NCI-H526 (cell line): ENCODE measurements at regions not wholly inside any gene's neighbourhood (a gene's known extent, or its start where the extent isn't known, plus 50 kb on each side); places are given as distances from the start of the nearest gene placed in this dataset.

Experiments used
- DNase-seq, 2 experiments: peaks; one replicate each; lab custom pipeline; 2025; lab: John Stamatoyannopoulos, UW

GRCh38 chrX:33465137-33465536 lies 253.8 kb upstream of the DMD start:
- no peak for DNase-seq

- no peak for DNase-seq
Measured at GRCh38 chrX:33457102-33457501, 245.8 kb upstream of the DMD start.

- DNase-seq = no peak
Measured at GRCh38 chrX:33447285-33447684, 235.9 kb upstream of the DMD start.

- peak; percentile 6 to 74 for DNase-seq
Measured at GRCh38 chrX:33434256-33435092, 223.1 kb upstream of the DMD start.

GRCh38 chrX:33416273-33416805 lies 205.0 kb upstream of the DMD start:
- no peak for DNase-seq

- no peak for DNase-seq
Measured at GRCh38 chrX:33415459-33415858, 204.1 kb upstream of the DMD start.

- no peak for DNase-seq
Measured at GRCh38 chrX:33385546-33385945, 174.2 kb upstream of the DMD start.

GRCh38 chrX:33379839-33380238 lies 168.5 kb upstream of the DMD start:
- no peak for DNase-seq

GRCh38 chrX:33357606-33358005 lies 146.3 kb upstream of the DMD start:
- no peak for DNase-seq

GRCh38 chrX:33339219-33339618 lies 127.9 kb upstream of the DMD start:
- DNase-seq = no peak

- DNase-seq = peak in 1 of 2 experiments; percentile 44
Measured at GRCh38 chrX:33336783-33337182, 125.4 kb upstream of the DMD start.

- no peak for DNase-seq
Measured at GRCh38 chrX:33333271-33333670, 121.9 kb upstream of the DMD start.

GRCh38 chrX:33330798-33331197 lies 119.4 kb upstream of the DMD start:
- no peak for DNase-seq

GRCh38 chrX:33324099-33324498 lies 112.8 kb upstream of the DMD start:
- DNase-seq = no peak

- no peak for DNase-seq
Measured at GRCh38 chrX:33307911-33308354, 96.6 kb upstream of the DMD start.

GRCh38 chrX:33298622-33299021 lies 87.3 kb upstream of the DMD start:
- no peak for DNase-seq

GRCh38 chrX:33285550-33285949 lies 74.2 kb upstream of the DMD start:
- no peak for DNase-seq

- DNase-seq = no peak
Measured at GRCh38 chrX:33277046-33277445, 65.7 kb upstream of the DMD start.

GRCh38 chrX:33273535-33273934 lies 62.2 kb upstream of the DMD start:
- DNase-seq = no peak

GRCh38 chrX:33272986-33273385 lies 61.6 kb upstream of the DMD start:
- DNase-seq = no peak
